NCI-H2196 (cell line): ENCODE measurements at regions not wholly inside any gene's neighbourhood (a gene's known extent, or its start where the extent isn't known, plus 50 kb on each side); places are given as distances from the start of the nearest gene placed in this dataset.
"Not testable (repeated sequence)": the region's sequence is repeated elsewhere in the genome, so short reads cannot be mapped to it uniquely, and the experiment has no call there.

ENCODE experiments used
- DNase-seq: peaks from one replicate; lab custom pipeline; 2025; ENCODE audit not compliant: unreplicated experiment; lab: John Stamatoyannopoulos, UW

DNA sequence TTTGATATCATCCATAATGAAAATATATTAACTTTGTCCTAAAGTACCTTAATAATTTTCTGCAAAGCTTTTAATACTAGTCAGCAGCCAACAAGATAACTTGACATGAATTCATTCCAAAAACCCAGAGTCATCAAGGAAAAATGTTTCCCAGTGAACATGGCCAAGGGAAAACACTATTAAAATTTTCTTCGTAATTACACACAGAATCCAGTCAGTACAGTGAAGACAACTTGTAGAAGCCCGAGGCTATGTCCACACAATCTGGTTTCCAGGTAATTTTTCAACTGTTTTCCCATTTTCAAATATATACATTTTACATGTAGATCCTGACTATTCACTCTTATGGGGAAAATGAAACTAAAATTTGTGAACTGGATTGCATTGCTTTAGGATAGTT, 600.9 kb downstream of the CDH8 start:
- no peak for DNase-seq

DNA sequence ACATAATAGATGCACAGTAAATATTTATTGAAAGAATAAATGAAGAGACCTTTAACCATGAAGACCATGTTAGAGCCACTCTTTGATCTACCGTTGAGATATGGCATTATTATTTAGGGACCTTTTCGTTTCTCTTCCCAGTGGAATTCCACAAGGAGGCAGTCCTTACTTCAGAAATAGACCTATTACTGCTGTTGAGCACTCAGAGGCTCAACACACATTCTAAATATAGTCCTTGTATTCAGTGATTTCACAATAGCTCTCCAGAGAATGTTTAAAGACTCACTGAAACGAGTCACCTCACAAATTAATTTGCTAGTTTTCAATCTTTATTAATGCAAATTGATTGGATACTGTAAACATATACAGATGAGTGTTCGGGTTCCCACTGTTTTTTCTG, 603.8 kb downstream of the CDH8 start:
- no peak for DNase-seq

DNA sequence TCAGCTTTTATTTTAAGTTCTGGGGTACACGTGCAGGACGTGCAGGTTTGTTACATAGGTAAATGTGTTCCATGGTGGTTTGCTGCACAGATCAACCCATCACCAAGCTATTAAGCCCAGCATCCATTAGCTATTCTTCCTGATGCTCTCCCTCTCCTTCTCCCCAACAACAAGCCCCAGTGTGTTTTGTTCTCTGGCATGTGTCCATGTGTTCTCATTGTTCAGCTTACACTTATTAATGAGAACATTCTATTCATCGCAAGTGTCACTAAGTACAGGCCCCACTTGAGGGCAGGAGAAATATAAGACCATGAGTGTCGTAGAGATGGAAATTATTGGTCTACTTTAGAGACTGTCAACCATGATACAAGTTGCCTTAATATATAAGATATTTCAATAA, 615.1 kb downstream of the CDH8 start:
- no peak for DNase-seq

DNA sequence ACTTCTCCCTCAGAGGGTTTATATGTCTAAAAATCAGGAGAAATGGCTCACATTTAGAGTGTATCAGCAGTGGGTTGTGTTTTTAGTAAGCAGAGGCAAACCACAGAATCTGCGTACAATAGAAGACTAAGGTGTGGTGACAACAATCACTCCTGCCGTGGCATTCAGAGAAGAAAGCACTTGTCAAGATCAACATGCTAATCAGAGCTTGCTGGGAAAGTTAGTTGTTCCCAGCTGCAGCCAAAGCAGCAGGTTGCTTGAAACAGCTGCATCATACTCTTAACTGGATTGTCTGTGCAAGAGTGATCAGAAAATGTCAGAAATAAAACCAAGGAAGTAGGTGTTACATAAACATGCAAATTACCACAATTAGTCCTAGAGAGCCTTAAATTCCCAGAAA, 616.4 kb downstream of the CDH8 start:
- DNase-seq, result no peak

DNA sequence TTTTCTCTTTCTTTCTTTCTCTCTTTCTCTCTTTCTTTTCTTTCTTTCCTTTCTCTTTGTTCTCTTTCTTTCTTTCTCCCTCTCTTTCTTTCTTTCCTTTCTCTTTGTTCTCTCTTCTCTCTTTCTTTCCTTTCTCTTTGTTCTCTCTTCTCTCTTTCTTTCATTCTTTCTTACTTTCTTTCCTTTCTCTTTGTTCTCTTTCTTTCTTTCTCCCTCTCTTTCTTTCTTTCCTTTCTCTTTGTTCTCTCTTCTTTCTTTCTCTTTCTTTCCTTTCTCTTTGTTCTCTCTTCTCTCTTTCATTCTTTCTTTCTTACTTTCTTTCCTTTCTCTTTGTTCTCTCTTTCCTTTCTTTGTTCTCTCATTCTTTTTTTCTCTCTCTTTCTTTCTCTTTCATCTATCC, 617.4 kb downstream of the CDH8 start:
- DNase-seq, result not testable (repeated sequence)

DNA sequence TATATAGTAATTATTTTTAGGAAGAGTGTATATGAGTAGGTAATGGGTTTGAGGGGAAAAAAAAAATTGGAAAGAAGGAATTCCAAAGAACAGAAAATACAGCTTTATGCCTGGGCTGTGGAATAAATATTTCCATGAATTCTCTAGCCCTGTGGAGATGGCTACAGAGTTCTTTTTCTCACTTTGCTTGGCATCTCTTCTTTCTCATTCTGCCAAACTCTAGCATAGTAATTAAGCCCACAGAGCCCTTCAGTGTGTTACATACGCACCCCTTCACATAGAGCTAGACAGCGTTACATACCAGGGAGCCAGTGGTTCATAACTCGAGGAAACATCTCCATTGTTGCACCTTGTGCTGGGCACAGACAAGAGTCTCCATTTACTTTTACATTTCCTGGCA, 621.1 kb downstream of the CDH8 start:
- DNase-seq, result no peak

DNA sequence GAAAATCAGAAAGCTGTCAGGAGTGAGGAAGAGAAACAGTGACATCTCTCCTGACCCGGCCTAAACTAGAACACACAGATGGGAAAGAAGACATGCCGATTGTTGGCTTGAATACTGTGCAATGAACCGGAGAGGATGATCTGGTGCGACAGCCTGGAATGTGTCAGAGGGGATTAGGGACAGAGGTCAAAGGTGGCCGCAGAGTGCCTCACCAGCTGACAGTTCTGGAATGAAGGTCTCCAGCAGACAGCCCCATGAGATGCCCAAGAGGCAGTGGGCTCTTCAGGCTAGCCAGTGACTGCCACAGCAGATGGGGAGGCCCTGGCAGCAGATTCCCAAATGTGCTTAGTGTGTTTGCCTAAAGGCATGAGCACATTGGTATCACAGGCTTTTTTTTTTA, 623.2 kb downstream of the CDH8 start:
- no peak for DNase-seq

DNA sequence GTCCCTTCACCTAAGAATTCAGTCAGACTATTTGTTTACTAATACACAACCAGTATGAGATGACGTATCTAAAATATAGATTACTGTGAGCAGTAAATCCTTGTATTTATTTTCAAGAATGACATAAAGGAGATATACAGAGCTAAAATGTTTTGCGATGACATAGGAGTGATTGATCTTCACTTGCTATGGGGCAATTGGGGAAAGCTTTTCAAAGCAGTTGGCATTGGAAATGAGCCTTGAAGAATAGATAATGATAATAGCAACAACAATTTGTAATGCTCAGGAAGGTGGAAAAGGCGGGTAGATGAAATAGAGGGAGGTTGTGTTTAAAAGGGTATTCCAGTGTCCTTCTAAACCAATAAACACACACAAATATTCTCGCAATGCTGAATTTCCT, 623.7 kb downstream of the CDH8 start:
- no peak for DNase-seq

DNA sequence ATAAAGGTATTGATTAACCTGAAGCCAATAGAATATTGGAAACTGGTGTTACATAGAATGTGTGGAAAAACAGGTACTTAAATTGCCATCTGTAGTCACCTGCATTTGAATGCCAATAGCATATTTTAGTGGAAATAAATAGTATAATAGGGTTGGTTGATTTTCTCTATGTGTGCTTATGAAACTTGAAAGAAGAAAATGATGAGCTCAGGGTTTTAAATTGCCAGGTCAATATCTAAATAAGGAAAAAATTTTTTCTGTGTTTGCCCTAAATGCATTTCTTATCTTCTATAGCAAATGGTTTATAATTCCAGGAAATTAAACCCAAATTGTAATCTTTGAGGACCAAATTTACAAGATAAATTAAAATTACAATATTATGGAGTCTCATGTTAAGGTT, 626.6 kb downstream of the CDH8 start:
- DNase-seq, result no peak

DNA sequence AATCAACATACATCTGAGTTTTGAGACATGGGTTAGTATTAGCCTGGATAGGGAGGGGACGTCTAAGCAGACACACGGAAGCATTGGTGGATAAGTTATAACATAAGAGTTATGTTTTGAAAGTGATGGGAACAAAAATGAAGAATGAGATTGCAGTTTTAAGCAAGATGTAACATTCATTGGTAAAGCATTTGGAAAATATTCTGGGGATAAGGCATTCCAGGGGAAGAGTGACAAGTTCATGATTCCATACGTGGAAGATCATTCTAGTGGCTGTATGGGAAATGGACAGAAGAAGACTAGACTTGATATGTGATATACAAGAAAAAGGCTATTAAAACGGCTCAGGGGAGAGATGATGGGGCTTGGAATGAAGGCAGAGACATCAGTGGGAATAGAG, 632.9 kb downstream of the CDH8 start:
- no peak for DNase-seq

DNA sequence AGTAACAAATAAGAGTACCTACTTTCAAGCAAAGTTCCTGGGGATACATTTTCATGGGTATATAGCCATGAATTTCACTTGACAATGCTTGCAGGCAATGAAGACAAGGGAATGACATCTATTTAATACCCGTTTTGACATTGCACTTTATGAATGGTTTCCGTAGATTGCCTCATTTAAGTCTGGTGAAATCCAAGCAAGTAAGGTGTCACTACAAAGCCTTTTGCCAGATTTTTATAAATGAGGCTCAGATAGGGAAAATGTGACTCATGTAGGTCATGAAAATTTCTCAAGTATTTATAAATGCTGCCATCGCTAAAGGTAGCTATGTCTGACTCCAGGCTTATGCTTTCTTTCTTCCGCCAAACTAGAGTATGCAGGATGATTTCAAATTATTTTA, 644.3 kb downstream of the CDH8 start:
- DNase-seq, result no peak

DNA sequence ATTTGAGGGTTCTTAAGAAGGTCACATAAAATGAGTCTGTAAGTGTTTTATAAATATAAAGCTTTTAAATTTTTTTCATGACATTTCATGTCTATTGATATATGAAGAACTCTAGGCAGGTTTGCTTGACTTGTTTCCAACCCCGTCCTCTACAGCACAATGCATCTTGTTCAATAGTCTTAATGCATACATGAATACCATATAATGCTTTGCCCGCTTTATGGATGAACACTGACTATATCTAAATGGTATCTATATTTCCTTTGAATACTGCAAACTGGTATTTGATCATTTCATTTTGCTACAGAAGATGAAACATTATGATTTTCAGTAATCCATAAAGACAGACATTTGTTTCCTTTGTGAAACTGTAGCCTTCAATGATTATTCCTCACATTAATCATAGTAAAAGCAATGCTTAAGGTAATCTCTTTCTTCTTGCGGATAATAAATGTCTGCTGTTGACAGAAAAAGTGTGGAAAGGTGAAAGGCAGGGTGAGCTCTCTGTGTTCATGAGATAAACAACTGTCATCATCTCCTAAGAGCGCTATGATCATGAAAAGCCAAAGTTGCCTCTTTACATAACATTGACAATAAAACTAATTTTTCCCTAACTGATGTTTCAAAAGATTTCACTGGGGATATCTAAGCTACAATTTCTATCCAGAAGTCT, 645.1 kb downstream of the CDH8 start:
- DNase-seq, result no peak

DNA sequence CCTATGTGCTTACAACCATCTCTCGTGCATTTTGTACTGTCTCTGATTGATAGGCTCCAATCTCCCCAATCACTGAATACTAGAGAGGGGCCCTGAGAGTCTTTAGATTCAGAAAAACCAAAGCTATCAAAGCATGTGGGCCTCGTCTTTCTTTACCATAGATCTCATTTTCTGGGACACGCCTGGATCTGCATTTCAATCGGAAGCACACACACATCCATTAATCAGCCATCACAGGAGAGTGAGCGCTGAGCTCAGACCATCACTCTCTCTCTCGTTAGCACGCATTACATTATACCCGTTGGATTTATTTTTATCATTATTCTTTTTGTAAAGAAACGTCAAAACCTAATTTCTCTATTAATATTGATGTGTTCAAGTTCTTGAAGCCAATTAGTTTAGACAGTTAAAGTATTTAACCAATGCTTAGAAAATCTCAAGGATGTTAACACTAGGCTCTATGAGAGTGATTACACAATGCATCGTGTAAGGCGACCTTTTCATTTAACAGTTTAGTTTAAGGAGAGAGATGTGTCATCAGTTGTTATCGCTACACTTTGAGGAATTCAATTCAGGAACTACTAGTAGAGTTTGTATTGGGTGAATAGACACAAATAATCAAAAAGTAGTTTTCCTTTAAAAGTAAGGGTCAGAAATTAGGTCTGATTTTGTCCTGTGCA, 650.7 kb downstream of the CDH8 start:
- DNase-seq, result no peak

DNA sequence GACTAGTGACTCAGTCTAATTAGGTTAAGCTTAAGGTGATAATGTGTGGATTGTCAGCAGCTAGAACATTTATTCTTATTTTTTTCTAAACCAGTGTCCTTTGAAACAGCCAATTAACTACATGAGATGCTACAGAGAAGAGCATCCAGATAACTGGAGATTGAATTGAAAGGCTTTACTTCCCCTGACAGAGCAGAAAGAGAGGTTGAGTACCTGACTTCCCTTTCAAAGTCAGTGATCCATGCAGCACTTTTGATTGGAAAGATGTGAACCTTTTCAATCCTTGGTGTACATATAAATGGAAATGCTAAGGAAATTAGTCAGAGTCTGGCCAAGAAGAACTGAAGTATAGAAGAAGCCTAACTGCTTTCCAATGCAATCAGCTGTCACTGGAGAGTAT, 653.8 kb downstream of the CDH8 start:
- no peak for DNase-seq

DNA sequence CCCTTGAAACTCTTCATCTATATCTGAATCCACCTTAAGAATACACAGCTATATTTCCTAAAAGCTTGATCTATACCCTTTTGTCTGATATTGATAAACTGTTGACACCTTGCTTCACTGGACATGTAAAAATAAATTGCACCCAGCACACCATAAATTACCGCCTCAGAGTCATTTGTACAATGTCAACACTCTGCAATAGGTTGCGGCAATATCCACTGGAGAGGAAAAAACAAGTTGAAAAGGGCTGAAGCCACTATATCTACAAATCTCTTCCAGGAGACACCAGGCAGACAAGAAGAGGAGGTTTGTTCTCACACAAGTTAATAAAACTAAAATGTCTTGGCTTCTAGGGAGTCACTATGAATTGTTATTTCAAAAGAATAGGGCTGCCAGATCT, 656.9 kb downstream of the CDH8 start:
- DNase-seq, result no peak

DNA sequence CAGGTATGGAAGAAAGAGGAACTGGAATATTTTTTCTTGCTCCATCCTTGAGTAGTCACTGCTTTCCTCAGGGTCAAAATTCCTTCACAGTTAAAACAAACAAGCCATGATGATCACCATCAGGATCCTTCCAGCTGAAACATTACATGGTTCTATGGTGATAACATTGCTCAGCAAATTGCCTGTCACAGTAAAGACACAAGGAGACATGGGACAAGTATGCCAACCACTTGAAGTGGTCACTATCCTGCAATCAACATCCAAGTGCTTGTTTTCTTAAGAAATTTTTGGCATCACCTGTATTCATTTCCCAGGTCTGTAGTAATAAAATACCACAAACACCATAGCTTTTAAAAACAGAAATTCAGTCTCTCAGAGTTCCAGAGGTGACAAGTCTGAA, 662.2 kb downstream of the CDH8 start:
- no peak for DNase-seq

DNA sequence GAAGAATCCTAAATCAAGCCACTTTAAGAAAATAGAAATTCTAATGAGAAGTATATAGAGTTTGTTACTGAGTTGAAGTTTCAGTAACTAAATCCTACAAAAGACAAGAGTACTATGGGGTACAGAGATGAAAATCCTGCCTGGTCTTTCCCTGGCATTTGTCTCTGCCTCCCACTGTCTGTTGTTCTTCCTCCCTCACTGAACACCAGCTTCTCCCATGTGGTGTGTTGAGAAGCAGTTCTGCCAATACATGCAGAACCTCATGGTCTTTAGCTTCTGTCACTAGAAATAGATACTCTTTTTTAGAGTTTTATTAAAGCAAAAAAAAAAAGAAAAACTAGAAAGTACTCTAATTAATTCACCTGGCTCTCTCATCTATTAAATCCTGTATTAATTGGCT, 664.4 kb downstream of the CDH8 start:
- DNase-seq, result no peak

DNA sequence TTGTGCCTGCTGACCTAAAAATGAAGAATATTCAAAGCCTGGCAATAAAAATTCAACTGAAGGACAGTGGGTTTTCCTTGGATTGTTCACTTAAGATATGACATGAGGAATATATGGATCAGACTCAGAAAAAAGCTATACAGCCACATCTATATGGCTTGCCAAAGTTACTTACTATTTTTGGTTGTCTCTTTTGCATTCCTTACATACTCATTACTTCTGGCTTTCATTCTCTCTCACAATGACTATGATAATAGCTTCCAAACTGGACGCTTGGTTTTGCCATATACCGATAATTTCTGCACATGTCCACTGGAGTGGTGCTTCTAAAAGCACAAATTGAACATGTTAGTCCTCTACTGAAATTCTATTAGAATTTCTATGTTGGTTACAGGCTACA, 664.9 kb downstream of the CDH8 start:
- DNase-seq, result no peak

DNA sequence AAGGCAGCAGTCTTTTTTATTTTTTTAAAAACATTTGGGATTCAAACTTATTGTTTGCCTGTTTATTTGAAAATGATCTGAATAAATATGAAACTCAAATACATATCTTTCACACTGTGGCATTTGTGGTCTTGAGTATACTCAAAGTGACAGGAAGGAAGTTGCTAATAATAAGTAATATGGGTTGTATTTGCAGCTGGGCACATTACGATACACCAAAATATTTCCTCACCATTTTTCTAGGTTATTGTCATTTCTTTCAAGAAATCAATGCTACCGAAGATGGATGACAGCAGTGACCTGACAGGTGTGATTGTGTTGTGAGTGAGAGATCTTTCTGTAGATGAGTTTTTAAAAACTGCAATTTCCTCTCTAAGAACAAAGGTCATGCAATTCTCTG, 665.7 kb downstream of the CDH8 start:
- no peak for DNase-seq

DNA sequence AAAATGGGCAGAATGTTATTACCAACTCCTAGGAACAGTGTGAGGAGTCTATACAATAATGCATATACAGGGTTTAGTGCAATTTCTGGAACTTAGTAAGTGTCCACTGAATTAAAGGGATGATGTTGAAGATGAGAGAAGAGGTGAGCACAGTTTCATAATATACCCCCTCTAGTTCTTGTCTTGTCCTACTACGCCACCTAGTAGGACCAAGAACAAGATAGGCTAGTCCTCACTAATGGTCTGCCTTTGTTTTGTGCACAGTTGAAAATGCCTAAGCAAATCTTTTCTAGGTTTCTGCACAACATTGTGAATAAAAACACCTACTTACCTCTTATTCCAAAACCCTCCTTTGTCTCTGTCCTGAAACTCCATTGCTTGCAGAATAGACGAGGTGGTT, 670.2 kb downstream of the CDH8 start:
- DNase-seq, result no peak

DNA sequence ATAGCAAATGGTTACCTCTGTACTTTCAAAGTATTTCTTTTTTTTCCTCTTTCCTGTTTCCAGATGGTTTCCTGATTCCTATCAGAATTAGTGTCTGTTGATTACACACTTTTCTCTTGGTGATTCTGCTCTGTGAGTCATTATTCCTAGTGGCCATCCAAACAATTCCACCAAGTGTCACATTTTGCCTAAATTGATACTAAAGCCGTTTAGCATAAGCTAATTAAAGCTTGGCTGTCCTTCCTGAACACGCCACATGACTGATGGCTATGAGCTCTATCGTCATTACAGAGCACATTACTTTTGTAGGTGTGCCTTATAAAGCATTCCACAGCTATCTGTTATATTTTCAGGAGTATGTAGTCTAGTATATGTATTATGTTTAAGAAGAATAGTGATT, 671.2 kb downstream of the CDH8 start:
- no peak for DNase-seq

DNA sequence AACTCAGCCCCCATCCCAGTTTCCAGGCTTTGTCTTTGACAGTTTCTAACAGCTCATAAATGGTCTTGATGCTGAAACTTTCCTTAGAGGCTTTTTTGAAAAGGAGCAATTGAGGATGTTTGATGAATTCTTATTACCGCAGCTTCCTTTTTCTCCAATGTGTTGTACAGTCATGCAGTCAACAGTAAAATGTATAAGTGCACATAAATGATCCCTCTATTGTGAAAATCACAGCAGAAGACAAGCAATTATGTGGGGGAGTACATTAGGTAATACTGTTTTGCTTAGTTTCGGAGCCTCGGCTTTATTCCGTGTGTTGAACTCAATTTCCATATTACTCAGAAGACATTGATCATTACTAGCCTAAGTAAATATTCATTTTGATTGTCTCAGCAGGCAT, 673.7 kb downstream of the CDH8 start:
- DNase-seq, result no peak

DNA sequence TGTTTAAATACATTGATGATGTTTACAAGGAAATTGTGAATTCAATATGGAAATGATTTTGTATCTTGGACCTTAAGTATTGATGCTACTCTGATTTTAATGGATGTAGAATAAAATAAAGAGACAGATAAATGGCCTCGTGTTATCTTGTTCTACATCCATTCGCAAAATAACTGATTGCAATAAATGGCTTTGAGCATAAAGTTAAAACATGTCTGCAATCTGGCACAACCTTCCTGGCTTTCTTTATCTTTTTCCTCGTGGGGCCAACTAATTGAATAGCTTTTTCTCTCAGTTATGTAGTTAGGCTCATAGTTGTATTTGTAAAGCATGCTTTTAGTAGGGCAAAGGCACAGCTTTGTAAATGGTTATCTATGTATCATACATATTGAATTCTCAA, 691.4 kb downstream of the CDH8 start:
- no peak for DNase-seq
